ENCODE measurements at regions not wholly inside any gene's neighbourhood (a gene's known extent, or its start where the extent isn't known, plus 50 kb on each side); places are given as distances from the start of the nearest gene placed in this dataset.

DNA sequence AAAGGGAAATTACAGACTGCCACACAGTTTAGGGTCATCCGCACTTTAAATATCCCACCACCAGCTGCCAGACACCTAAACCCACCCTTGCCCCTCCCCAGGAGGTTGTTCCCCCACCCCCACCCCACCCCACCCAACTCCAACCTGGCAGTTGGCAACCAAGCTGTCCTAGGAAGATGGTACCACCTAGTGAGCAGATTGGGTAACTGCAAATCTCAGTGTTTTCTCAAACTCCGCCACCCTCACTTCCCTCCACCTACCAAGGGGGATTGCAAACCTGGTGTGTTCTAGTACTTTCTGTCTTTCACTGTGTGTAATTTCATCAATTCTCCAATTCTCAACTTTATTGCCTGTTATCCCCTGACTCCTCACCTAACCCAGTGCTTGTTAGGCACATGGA is 323.8 kb upstream of the IRX2 start:
- Histone ChIP-seq H3F3A (ENCODE audit: low read depth) (no peaks in the 10 kb centered on the region), H3K4me3 (ENCODE audit: low read length, poor library complexity, severe bottlenecking) (no peak overlapping the region), H3K4me2 (ENCODE audit: low read depth, low read length, poor library complexity, severe bottlenecking) (no peak overlapping the region), H3K9me2 (replicated peaks; ENCODE audit: low read depth, low read length) (no peaks in the 10 kb centered on the region), H3K79me2 (ENCODE audit: insufficient read depth, low read length) (no peaks in the 10 kb centered on the region), H4K20me1 (ENCODE audit: insufficient read depth, low read length, poor library complexity, severe bottlenecking) (no peaks in the 10 kb centered on the region), H3K9ac (ENCODE audit: low read depth, low read length, poor library complexity, severe bottlenecking) (no peak overlapping the region), H2AFZ (ENCODE audit: low read length) (no peak overlapping the region), H3K36me3 (ENCODE audit: insufficient read depth, low read length) (no peaks in the 10 kb centered on the region), H3K9me3 (ENCODE audit: insufficient read depth, low read depth, low read length) (peaks cover 7% of the 10 kb centered on the region; the same call in 1 of the 2 replicates), H3K27me3 (ENCODE audit: insufficient read depth, low read length, poor library complexity, severe bottlenecking) (no peaks in the 10 kb centered on the region), H3K4me1 (ENCODE audit: insufficient read depth, low read length, poor library complexity, severe bottlenecking) (no peaks in the 10 kb centered on the region)
- TF ChIP-seq, protein P1, sequence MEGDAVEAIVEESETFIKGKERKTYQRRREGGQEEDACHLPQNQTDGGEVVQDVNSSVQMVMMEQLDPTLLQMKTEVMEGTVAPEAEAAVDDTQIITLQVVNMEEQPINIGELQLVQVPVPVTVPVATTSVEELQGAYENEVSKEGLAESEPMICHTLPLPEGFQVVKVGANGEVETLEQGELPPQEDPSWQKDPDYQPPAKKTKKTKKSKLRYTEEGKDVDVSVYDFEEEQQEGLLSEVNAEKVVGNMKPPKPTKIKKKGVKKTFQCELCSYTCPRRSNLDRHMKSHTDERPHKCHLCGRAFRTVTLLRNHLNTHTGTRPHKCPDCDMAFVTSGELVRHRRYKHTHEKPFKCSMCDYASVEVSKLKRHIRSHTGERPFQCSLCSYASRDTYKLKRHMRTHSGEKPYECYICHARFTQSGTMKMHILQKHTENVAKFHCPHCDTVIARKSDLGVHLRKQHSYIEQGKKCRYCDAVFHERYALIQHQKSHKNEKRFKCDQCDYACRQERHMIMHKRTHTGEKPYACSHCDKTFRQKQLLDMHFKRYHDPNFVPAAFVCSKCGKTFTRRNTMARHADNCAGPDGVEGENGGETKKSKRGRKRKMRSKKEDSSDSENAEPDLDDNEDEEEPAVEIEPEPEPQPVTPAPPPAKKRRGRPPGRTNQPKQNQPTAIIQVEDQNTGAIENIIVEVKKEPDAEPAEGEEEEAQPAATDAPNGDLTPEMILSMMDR (conservative IDR thresholded peaks at IDR 0.05; ENCODE audit: low read length), result no peak
- TF ChIP-seq EZH2phosphoT487 (IDR thresholded peaks at IDR 0.05; ENCODE audit: borderline replicate concordance), result no peak

DNA sequence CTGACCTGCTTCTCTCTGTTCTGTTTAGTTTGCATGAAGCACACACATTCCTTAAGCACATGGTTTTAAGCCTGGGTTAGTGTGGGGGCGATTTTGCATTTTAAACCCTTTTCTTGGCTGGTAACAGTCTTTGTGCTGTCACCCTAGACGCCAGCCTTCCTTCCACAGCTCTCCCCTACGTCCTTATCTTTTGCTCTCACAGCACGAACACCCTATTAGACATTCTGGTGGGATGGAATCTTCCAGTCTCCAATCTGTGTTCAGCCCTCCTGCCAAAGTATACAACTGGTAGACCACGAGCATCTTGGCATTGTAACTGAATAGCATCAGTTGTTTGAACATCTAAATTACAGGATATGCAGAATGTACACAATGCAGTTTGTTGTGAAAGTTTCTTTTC is 316.9 kb upstream of the IRX2 start:
- no peak overlapping the region for H2AFZ ChIP-seq (ENCODE audit: low read length)
- no peaks in the 10 kb centered on the region for H3F3A ChIP-seq (ENCODE audit: low read depth)
- no peaks in the 10 kb centered on the region for H3K4me1 ChIP-seq (ENCODE audit: insufficient read depth, low read length, poor library complexity, severe bottlenecking)
- no peak overlapping the region for H3K4me3 ChIP-seq (ENCODE audit: low read length, poor library complexity, severe bottlenecking)
- H4K20me1 ChIP-seq (ENCODE audit: insufficient read depth, low read length, poor library complexity, severe bottlenecking), result no peaks in the 10 kb centered on the region
- no peaks in the 10 kb centered on the region for H3K79me2 ChIP-seq (ENCODE audit: insufficient read depth, low read length)
- H3K27me3 ChIP-seq (ENCODE audit: insufficient read depth, low read length, poor library complexity, severe bottlenecking), result no peaks in the 10 kb centered on the region
- H3K36me3 ChIP-seq (ENCODE audit: insufficient read depth, low read length), result no peaks in the 10 kb centered on the region
- TF ChIP-seq, protein P1 (conservative IDR thresholded peaks at IDR 0.05; ENCODE audit: low read length), result no peak
- TF ChIP-seq EZH2phosphoT487 (IDR thresholded peaks at IDR 0.05; ENCODE audit: borderline replicate concordance), result no peak
- H3K9ac ChIP-seq (ENCODE audit: low read depth, low read length, poor library complexity, severe bottlenecking), result no peak overlapping the region
- H3K9me2 ChIP-seq (replicated peaks; ENCODE audit: low read depth, low read length), result no peaks in the 10 kb centered on the region
- no peak overlapping the region for H3K4me2 ChIP-seq (ENCODE audit: low read depth, low read length, poor library complexity, severe bottlenecking)
- H3K9me3 ChIP-seq (ENCODE audit: insufficient read depth, low read depth, low read length), result peaks cover 7% of the 10 kb centered on the region; the same call in 1 of the 2 replicates

DNA sequence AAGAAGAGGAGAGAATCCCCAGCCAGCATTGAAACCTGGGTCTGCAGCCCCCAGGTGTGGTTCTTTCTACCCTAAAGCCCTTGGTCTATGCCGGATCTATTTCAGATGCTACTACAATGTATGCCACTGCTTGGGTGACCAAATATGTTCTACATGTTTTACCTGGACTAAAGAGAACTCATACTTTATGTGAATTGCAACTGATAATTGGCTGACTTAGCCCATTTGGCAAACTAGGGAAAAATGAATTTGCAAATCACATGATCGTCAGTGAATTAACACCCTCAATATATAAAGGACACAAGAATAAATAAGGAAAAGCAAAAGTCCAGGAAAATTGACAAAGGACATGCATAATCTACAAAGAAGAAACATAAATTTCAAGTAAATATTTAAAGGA is 308.8 kb upstream of the IRX2 start:
- TF ChIP-seq EZH2phosphoT487 (IDR thresholded peaks at IDR 0.05; ENCODE audit: borderline replicate concordance), result no peak
- TF ChIP-seq, protein P1 (conservative IDR thresholded peaks at IDR 0.05; ENCODE audit: low read length), result no peak
- H3K4me2 ChIP-seq (ENCODE audit: low read depth, low read length, poor library complexity, severe bottlenecking), result no peak overlapping the region

More for the DNA sequence above, 308.8 kb upstream of the IRX2 start:
- Histone ChIP-seq H3K4me3 (ENCODE audit: low read length, poor library complexity, severe bottlenecking) (no peak overlapping the region), H4K20me1 (ENCODE audit: insufficient read depth, low read length, poor library complexity, severe bottlenecking) (no peaks in the 10 kb centered on the region), H2AFZ (ENCODE audit: low read length) (no peak overlapping the region), H3K9me3 (ENCODE audit: insufficient read depth, low read depth, low read length) (peaks cover 19% of the 10 kb centered on the region; the same call in 1 of the 2 replicates), H3K27me3 (ENCODE audit: insufficient read depth, low read length, poor library complexity, severe bottlenecking) (no peaks in the 10 kb centered on the region), H3K4me1 (ENCODE audit: insufficient read depth, low read length, poor library complexity, severe bottlenecking) (no peaks in the 10 kb centered on the region), H3K9me2 (replicated peaks; ENCODE audit: low read depth, low read length) (no peaks in the 10 kb centered on the region), H3K36me3 (ENCODE audit: insufficient read depth, low read length) (no peaks in the 10 kb centered on the region), H3K9ac (ENCODE audit: low read depth, low read length, poor library complexity, severe bottlenecking) (no peak overlapping the region), H3K79me2 (ENCODE audit: insufficient read depth, low read length) (no peaks in the 10 kb centered on the region), H3F3A (ENCODE audit: low read depth) (no peaks in the 10 kb centered on the region)

Measured in Loucy (cell line).